Lower lobe of right lung (tissue), 2 donors: ENCODE measurements at regions not wholly inside any gene's neighbourhood (a gene's known extent, or its start where the extent isn't known, plus 50 kb on each side); places are given as distances from the start of the nearest gene placed in this dataset.

Experiments
- ATAC-seq, 2 donors: fragments of 200-7000 bp; cut with Tn5 transposase; one replicate each; pipeline ENCODE4 v1.9.1; 2020 to 2022; ENCODE audit warnings: mild to moderate bottlenecking in 2 of 2, moderate library complexity in 2 of 2
- DNase-seq: peaks from one replicate; pipeline ENCODE4 v3.0.0-alpha.2; 2020
- H3K27ac ChIP-seq: fragments of 200-600 bp; one replicate; pipeline ENCODE4 v1.8.0; 2022
- H3K27me3 ChIP-seq: fragments of 200-600 bp; one replicate; pipeline ENCODE4 v1.8.0; 2022; ENCODE audit warnings: low read depth
- H3K36me3 ChIP-seq: fragments of 200-600 bp; one replicate; pipeline ENCODE4 v1.8.0; 2022; ENCODE audit warnings: mild to moderate bottlenecking
- H3K4me1 ChIP-seq: fragments of 200-600 bp; one replicate; pipeline ENCODE4 v1.8.0; 2022
- H3K4me3 ChIP-seq: fragments of 200-600 bp; one replicate; pipeline ENCODE4 v1.8.0; 2022; ENCODE audit warnings: mild to moderate bottlenecking
- H3K9me3 ChIP-seq: fragments of 200-600 bp; one replicate; pipeline ENCODE4 v1.8.0; 2022
- CTCF ChIP-seq: fragments of 200-600 bp; IDR thresholded peaks from one replicate; pipeline ENCODE4 v1.8.0; 2022; ENCODE audit warnings: antibody characterized with exemption, mild to moderate bottlenecking
- intact Hi-C: fragments of 100-400 bp; cut with DNase I; formaldehyde crosslinking; loops from one replicate; pipeline ENCODE4 v1.11.0; 2022
- donor health status: DM: no; HTN: yes; CAD: no; lungs with severe emphysema.

GRCh38 chr18:42475157-42475556, 520.1 kb downstream of the PIK3C3 start:
- Histone ChIP-seq H3K27me3 (no peaks in the 10 kb centered on the region), H3K4me3 (no peak overlapping the region), H3K36me3 (no peaks in the 10 kb centered on the region), H3K4me1 (no peaks in the 10 kb centered on the region), H3K9me3 (no peaks in the 10 kb centered on the region), H3K27ac (no peak overlapping the region)
- no peak for DNase-seq
- no peak for TF ChIP-seq CTCF
- intact Hi-C loops = no loop called here
- ATAC-seq = no peak

- Histone ChIP-seq H3K4me1 (no peaks in the 10 kb centered on the region), H3K36me3 (no peaks in the 10 kb centered on the region), H3K9me3 (no peaks in the 10 kb centered on the region), H3K27ac (no peak overlapping the region), H3K27me3 (no peaks in the 10 kb centered on the region), H3K4me3 (no peak overlapping the region)
- ATAC-seq (no peak), DNase-seq (no peak)
- intact Hi-C loops = no loop called here
- no peak for TF ChIP-seq CTCF
Measured at GRCh38 chr18:42477267-42477666, 522.2 kb downstream of the PIK3C3 start.

GRCh38 chr18:42480441-42480840, 525.4 kb downstream of the PIK3C3 start:
- intact Hi-C loops = no loop called here
- no peak for TF ChIP-seq CTCF
- DNase-seq (no peak), ATAC-seq (no peak)
- Histone ChIP-seq H3K4me1 (no peaks in the 10 kb centered on the region), H3K36me3 (no peaks in the 10 kb centered on the region), H3K4me3 (no peak overlapping the region), H3K9me3 (peaks cover 8% of the 10 kb centered on the region), H3K27me3 (no peaks in the 10 kb centered on the region), H3K27ac (no peak overlapping the region)

- Histone ChIP-seq H3K4me3 (no peak overlapping the region), H3K27me3 (no peaks in the 10 kb centered on the region), H3K9me3 (peaks cover 8% of the 10 kb centered on the region), H3K27ac (no peak overlapping the region), H3K4me1 (no peaks in the 10 kb centered on the region), H3K36me3 (no peaks in the 10 kb centered on the region)
- no peak for DNase-seq
- no peak for TF ChIP-seq CTCF
- intact Hi-C loops = no loop called here
- ATAC-seq = no peak
Measured at GRCh38 chr18:42484648-42485047, 529.6 kb downstream of the PIK3C3 start.

- H3K9me3 ChIP-seq = peaks cover 8% of the 10 kb centered on the region
- H3K4me3 ChIP-seq = no peak overlapping the region
- H3K36me3 ChIP-seq = no peaks in the 10 kb centered on the region
- H3K27me3 ChIP-seq = no peaks in the 10 kb centered on the region
- no peak for TF ChIP-seq CTCF
- no peak for DNase-seq
- ATAC-seq = no peak
- intact Hi-C loops = no loop called here
- no peak overlapping the region for H3K27ac ChIP-seq
- H3K4me1 ChIP-seq = no peaks in the 10 kb centered on the region
Measured at GRCh38 chr18:42486271-42486670, 531.2 kb downstream of the PIK3C3 start.
